GM20000 (cell line): ENCODE measurements at regions not wholly inside any gene's neighbourhood (a gene's known extent, or its start where the extent isn't known, plus 50 kb on each side); places are given as distances from the start of the nearest gene placed in this dataset.
"Not testable (repeated sequence)": the region's sequence is repeated elsewhere in the genome, so short reads cannot be mapped to it uniquely, and the experiment has no call there.

Source experiments
- DNase-seq: peaks from one replicate; pipeline ENCODE4 v3.0.0; 2012; ENCODE audit warnings: low spot score
- TF ChIP-seq, protein P1 (sequence below): IDR thresholded peaks from 2 replicates; pipeline ENCODE4 v1.5.1; 2012; ENCODE audit warnings: mild to moderate bottlenecking, control low read depth; ENCODE audit errors: extremely low read depth, missing control alignments

DNA sequence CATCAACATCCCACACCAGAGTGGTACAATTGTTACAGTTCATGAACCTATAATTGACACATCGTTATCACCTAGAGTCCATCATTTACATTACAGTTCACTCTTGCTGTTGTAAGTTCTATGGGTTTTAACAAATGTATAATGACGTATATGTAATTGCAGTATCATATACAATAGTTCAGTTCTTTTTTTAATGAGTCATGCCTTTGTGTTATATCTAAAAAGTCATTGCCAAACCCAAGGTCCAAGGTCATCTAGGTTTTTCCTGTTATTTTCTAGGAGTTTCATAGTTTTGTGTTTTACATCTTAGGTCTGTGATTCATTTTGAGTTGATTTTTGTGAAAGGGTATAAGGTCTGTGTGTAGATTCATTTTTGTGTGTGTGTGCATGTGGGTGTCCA, 160.9 kb upstream of the GALNT15 start:
- TF ChIP-seq, protein P1, sequence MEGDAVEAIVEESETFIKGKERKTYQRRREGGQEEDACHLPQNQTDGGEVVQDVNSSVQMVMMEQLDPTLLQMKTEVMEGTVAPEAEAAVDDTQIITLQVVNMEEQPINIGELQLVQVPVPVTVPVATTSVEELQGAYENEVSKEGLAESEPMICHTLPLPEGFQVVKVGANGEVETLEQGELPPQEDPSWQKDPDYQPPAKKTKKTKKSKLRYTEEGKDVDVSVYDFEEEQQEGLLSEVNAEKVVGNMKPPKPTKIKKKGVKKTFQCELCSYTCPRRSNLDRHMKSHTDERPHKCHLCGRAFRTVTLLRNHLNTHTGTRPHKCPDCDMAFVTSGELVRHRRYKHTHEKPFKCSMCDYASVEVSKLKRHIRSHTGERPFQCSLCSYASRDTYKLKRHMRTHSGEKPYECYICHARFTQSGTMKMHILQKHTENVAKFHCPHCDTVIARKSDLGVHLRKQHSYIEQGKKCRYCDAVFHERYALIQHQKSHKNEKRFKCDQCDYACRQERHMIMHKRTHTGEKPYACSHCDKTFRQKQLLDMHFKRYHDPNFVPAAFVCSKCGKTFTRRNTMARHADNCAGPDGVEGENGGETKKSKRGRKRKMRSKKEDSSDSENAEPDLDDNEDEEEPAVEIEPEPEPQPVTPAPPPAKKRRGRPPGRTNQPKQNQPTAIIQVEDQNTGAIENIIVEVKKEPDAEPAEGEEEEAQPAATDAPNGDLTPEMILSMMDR, result no peak
- no peak for DNase-seq

DNA sequence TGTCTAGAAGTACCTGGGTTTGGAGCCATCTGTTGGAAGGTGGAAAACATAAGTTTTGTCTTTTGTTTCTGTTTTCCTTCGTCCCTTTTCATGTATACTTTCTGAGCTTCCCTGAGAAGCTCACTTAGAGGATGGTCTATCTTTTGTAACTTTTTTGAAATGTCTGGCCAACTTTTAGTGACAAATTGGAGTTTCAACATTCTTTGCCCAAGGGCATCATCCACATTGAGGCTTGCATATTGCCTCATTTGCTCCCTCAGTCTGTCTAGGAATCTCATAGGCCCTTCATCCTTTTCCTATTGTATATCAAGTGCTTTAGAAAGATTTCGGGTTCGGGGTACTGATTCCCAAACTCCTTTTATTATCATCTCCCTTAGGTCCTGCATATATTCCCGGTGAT, 152.7 kb upstream of the GALNT15 start:
- DNase-seq, result not testable (repeated sequence)

DNA sequence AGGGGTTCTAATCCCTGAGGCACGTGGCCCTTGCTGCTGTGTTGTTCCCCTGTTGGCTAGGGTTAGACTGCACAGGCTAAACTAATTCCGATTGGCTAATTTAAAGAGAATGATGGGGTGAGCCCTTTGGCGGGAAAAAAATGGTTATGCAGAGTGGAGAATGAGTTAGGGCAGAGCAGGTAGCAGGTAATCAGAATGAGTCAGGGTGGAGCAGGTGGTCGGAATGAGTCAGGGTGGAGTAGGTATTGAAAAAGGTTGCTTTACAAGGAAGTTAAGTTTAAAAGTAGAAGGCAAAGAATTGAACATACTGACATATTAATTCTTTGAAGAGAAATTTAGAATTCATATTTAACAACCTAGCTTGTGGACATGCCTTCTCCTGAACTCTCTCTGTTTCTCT, 150.6 kb upstream of the GALNT15 start:
- not testable (repeated sequence) for DNase-seq

DNA sequence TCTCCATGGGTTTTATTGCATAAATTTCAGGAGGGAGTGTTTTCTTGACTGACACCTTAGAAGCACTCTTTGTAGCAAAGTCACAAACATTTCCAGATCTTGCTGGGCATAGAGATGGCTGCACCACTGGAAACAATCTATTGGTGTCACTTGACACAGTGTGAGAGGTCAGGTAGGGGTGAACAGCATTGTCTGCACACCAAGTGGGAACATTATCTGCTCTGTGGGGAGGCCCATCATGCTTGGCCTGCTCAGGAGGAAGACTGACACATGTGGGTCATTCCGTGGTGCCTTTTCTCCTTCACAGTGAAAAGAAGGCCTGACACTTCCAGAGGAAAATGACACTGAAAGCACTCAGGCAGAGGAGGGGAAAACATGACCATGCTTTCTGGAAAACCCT, 149.9 kb upstream of the GALNT15 start:
- DNase-seq, result no peak
- TF ChIP-seq, protein P1, result no peak

DNA sequence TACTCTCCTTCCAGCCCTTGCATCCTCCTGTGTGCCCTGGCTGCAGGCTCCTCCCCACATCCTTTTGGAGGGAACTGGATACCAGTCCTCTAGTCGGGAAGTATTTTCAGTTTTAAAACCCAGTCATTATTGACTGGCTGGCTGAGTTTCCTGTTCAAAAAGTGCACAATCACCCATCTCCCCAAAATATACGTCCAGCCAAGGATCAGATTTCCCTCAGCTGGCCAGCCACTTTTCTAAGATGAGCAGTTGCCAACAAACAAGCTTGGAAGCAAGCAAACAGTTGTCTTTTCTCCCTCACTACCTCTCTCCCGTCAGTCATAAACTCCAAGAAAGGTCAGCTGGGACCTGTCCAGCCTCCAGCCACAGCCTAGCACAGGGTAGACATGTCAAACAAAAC, 147.7 kb upstream of the GALNT15 start:
- no peak for DNase-seq
- TF ChIP-seq, protein P1, result no peak

DNA sequence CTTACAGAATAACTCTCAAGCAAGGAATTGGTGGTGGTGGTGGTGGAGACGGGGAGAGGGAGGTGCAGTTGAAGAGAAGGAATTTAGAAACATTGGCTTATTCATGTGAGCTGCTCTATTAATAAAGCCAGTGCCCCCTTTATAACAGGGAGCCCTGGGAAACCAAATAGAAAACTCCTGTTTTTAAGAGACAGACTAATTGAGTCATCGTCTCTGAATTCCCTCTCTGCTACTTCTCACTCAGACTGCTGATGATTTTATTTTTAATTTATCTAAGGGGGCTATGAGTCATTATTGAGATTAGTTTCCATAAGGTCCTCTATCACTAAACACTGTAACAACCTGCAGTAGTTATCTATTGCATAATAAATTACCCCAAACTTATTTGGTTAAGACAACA, 145.9 kb upstream of the GALNT15 start:
- TF ChIP-seq, protein P1, result no peak
- no peak for DNase-seq

DNA sequence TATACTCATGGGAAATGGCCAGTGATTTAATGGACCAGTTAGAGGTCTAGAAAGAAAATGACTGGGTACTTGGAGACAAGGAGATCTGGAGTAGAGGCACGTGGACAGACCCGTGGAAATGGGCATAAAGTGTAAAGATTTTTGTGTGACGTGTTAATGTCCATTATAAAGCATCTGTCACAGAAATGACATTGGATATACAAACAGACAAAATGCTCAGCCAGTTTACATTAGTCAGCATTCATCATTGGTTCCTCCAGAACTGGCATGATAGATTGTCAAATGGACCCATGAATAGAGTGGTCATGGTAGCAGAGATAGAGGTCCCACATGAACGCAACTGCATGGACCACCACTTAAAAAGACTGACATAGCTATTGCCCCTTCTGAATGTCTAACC, 144.1 kb upstream of the GALNT15 start:
- TF ChIP-seq, protein P1, result no peak
- no peak for DNase-seq

DNA sequence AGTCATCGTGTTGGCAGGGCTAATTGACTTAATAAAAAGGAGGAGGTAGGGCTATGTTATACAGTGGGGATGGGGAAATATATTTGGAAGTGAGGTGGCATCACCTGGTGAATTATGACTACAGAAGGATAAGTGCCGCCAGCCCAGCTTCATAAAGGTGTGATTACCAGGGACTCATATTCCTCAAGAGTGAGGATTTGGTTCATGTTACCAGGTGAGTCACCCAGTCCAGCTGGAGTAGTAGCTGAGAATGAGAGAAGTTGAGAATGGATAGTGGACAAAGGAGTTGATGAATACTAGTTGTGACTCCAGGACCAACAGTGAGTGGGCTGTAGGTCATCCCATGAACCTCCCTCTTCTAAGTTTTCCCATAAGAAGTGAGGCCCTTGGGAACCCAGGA, 143.0 kb upstream of the GALNT15 start:
- DNase-seq, result no peak
- TF ChIP-seq, protein P1, result no peak

DNA sequence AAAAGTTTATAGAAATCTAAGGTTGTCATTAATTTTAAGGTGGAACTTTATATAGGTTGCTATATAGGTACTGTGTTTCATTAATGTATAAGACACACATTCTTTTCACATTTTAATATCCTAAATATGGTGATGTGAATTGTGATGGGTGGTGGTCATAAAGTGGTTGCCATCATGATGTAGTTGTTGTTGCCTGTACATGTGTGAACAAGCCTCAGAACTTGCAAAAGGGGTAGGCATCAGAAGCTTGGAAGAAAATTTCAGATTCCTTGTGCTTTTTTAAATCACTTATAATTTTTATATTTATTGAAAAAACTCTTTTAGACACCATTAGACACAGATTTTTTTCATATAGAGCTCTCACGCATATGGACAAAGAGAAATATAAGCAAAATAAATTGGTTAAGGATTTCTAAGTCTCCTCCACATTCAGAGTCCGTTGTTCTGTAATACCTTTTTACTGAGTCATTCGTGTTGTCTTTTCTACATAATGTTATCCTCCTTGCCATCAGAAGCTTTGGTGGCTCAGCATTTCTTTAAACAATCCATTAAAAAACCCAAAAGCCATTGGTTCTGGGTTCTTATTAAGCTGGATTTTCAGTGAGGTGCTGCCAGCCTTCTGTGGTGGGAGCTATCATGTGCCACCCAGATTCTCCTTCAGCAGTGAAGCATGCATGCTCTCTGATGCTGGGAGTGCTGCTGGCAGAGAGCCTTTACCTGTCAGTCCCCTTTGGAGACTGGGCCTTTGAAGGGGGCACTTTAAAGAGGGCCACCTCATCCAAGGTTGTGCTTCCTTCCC, 140.4 kb upstream of the GALNT15 start:
- no peak for DNase-seq
- TF ChIP-seq, protein P1, result no peak
